Hepatocyte (in vitro differentiated cells): ENCODE measurements at regions not wholly inside any gene's neighbourhood (a gene's known extent, or its start where the extent isn't known, plus 50 kb on each side); places are given as distances from the start of the nearest gene placed in this dataset.

ENCODE experiments used
- CTCF ChIP-seq: fragments of 200-600 bp; sonication (generic); IDR thresholded peaks from 2 replicates; pipeline ENCODE4 v1.5.1; 2016; ENCODE audit warnings: antibody characterized with exemption, mild to moderate bottlenecking; ENCODE audit not compliant: poor library complexity
- EZH2 ChIP-seq: fragments of 200-600 bp; sonication (generic); IDR thresholded peaks from 2 replicates; pipeline ENCODE4 v1.6.1; 2016; ENCODE audit warnings: antibody characterized with exemption, mild to moderate bottlenecking, borderline replicate concordance
- EZH2phosphoT487 ChIP-seq: fragments of 200-600 bp; sonication (generic); IDR thresholded peaks from one replicate; pipeline ENCODE4 v1.6.1; 2018; ENCODE audit warnings: antibody characterized with exemption, mild to moderate bottlenecking, low read depth, moderate library complexity; ENCODE audit not compliant: unreplicated experiment, severe bottlenecking

DNA sequence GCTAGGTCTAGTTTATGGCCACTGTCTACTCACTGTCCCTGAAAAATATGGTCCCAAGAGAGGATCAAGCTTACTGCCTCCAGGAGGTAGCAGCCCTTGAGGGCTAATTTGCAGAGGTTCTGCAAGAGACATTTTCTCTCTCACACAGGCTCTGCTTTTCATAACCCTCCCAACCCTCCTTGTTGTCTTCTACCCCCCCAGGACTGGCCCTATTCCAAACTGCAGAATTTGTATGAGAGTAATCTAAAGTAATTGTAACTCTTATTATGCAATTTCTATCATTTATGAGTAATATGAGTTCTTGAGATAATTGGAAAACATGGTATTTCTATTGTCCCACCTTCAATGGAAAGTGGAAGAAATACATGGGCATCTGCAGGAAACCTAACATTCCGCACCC, 70.4 kb upstream of the CD55 start:
- TF ChIP-seq CTCF (no peak), EZH2phosphoT487 (no peak), EZH2 (no peak)
